Cardiac muscle cell (in vitro differentiated cells and primary cell): ENCODE measurements at regions not wholly inside any gene's neighbourhood (a gene's known extent, or its start where the extent isn't known, plus 50 kb on each side); places are given as distances from the start of the nearest gene placed in this dataset.

Experiments
- DNase-seq, 2 donors: peaks; one replicate each; pipeline versions ENCODE4 v3.0.0 to v3.0.0-alpha.2; 2010 to 2017; ENCODE audit warnings: low read depth in 1 of 2, low spot score in 1 of 2
- H3K27ac ChIP-seq: fragments of 200-600 bp; sonication (generic); 2 replicates; pipeline ENCODE4 v1.5.1; 2016
- H3K27me3 ChIP-seq: fragments of 200-600 bp; sonication (generic); 2 replicates; pipeline ENCODE4 v1.6.0; 2016; ENCODE audit warnings: control low read depth
- H3K36me3 ChIP-seq: fragments of 200-600 bp; sonication (generic); 2 replicates; pipeline ENCODE4 v1.5.1; 2016; ENCODE audit warnings: control low read depth
- H3K4me1 ChIP-seq: fragments of 200-600 bp; sonication (generic); 2 replicates; pipeline ENCODE4 v1.8.1; 2017; ENCODE audit warnings: low read depth, mild to moderate bottlenecking, mixed run types
- H3K4me3 ChIP-seq: fragments of 200-600 bp; sonication (generic); 2 replicates; pipeline ENCODE4 v1.5.1; 2016; ENCODE audit warnings: mild to moderate bottlenecking
- H3K9me3 ChIP-seq: fragments of 200-600 bp; sonication (generic); 2 replicates; pipeline ENCODE4 v1.5.1; 2017; ENCODE audit warnings: low read depth, mild to moderate bottlenecking, control low read depth
- TF ChIP-seq, protein P1 (sequence below): IDR thresholded peaks from 2 replicates; pipeline ENCODE4 v1.5.1; 2012; ENCODE audit warnings: low read depth, mild to moderate bottlenecking, low read length

GRCh38 chr2:51812138-51812866, 780.4 kb upstream of the NRXN1 start:
- Histone ChIP-seq H3K36me3 (no peaks in the 10 kb centered on the region), H3K4me1 (no peaks in the 10 kb centered on the region), H3K4me3 (no peak overlapping the region), H3K27me3 (no peaks in the 10 kb centered on the region), H3K27ac (no peak overlapping the region), H3K9me3 (no peaks in the 10 kb centered on the region)
- TF ChIP-seq, protein P1, sequence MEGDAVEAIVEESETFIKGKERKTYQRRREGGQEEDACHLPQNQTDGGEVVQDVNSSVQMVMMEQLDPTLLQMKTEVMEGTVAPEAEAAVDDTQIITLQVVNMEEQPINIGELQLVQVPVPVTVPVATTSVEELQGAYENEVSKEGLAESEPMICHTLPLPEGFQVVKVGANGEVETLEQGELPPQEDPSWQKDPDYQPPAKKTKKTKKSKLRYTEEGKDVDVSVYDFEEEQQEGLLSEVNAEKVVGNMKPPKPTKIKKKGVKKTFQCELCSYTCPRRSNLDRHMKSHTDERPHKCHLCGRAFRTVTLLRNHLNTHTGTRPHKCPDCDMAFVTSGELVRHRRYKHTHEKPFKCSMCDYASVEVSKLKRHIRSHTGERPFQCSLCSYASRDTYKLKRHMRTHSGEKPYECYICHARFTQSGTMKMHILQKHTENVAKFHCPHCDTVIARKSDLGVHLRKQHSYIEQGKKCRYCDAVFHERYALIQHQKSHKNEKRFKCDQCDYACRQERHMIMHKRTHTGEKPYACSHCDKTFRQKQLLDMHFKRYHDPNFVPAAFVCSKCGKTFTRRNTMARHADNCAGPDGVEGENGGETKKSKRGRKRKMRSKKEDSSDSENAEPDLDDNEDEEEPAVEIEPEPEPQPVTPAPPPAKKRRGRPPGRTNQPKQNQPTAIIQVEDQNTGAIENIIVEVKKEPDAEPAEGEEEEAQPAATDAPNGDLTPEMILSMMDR, result no peak
- peak in 1 of 2 donors; percentile 22 for DNase-seq

GRCh38 chr2:51810197-51810596, 778.3 kb upstream of the NRXN1 start:
- H3K36me3 ChIP-seq, result no peaks in the 10 kb centered on the region
- no peaks in the 10 kb centered on the region for H3K4me1 ChIP-seq
- DNase-seq, result no peak
- no peak overlapping the region for H3K4me3 ChIP-seq
- no peaks in the 10 kb centered on the region for H3K9me3 ChIP-seq
- H3K27me3 ChIP-seq, result no peaks in the 10 kb centered on the region
- TF ChIP-seq, protein P1, result no peak
- H3K27ac ChIP-seq, result no peak overlapping the region

GRCh38 chr2:51807229-51807628, 775.3 kb upstream of the NRXN1 start:
- Histone ChIP-seq H3K27me3 (no peaks in the 10 kb centered on the region), H3K9me3 (no peaks in the 10 kb centered on the region), H3K36me3 (no peaks in the 10 kb centered on the region), H3K4me3 (no peak overlapping the region), H3K27ac (no peak overlapping the region), H3K4me1 (no peaks in the 10 kb centered on the region)
- TF ChIP-seq, protein P1, result no peak
- DNase-seq, result no peak

DNA sequence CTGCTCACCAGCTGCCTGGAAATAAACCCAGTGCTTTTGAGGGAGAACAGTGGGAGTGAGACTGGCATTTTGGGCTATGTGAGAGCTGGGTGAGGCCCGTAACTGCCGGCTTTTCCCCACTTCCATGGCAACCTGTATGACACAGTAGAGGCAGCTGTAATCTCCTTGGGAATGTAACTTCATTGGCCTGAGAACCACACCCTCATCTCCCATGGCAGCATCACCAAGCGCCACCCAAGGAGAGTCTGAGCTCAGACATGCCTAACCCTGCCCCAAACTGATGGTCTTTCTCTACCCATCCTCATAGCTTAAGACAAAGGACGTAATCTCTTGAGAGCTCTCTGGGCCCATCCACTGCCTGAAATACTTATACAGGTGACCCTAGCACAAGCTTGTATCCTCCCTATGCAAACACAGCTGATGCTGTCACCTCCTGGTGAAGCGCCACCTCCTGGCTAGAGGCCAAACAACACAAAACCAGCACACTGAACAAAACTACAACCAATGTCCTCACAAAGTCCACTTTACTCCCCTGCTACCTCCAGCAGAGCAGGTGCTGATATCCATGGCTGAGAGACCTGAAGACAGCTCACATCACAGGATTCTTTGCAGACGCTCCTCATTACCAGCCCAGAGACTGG, 763.4 kb upstream of the NRXN1 start:
- H3K27me3 ChIP-seq, result no peaks in the 10 kb centered on the region
- H3K36me3 ChIP-seq, result no peaks in the 10 kb centered on the region
- DNase-seq, result peak; percentile 5 to 36
- TF ChIP-seq, protein P1, result peak; percentile 28
- H3K27ac ChIP-seq, result no peak overlapping the region
- no peaks in the 10 kb centered on the region for H3K9me3 ChIP-seq
- H3K4me3 ChIP-seq, result no peak overlapping the region
- no peaks in the 10 kb centered on the region for H3K4me1 ChIP-seq

DNA sequence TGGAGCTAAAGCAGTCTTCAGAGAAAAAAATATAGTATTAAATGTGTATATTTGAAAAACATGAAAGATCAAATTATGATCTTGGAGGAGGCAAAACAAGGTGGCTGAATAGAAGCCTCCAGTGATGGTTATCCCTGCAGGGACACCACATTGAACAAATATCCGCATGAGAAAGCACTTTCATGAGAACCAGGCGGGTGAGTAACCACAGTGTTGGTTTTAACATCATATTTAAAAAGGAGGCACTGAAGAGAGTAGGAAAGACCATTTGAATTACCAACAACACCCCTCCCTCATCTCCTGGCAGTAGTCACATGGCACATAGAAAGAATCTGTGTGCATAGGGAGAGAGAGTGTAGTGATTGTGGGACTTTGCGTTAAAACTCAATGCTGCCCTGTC, 759.6 kb upstream of the NRXN1 start:
- Histone ChIP-seq H3K27ac (no peak overlapping the region), H3K4me3 (no peak overlapping the region), H3K27me3 (no peaks in the 10 kb centered on the region), H3K9me3 (no peaks in the 10 kb centered on the region), H3K4me1 (no peaks in the 10 kb centered on the region), H3K36me3 (no peaks in the 10 kb centered on the region)
- no peak for DNase-seq
- TF ChIP-seq, protein P1, result no peak
